GM19238 (cell line): ENCODE measurements at regions not wholly inside any gene's neighbourhood (a gene's known extent, or its start where the extent isn't known, plus 50 kb on each side); places are given as distances from the start of the nearest gene placed in this dataset.
A peak's percentile ranks its signal among the peaks of the same experiment; 100 is the strongest.

ENCODE experiments used
- DNase-seq: peaks from one replicate; pipeline ENCODE4 v3.0.0; 2011; ENCODE audit warnings: low spot score; ENCODE audit not compliant: insufficient read length

DNA sequence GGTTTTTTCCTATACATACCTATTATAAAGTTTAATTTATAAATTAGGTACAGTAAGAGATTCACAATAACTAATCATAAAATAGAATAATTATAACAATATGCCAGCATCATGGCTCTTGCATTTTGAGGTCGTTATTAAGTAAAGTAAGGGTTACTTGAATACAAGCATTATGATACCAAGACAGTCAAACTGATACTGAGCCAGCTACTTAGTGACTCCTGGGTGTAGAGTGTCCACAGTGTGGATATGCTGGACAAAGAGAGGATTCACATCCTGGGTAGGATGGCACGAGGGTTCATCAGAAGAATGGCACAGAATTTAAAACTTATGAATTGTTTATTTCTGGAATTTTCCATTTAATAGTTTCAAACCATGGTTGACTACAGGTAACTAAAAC lies 157.2 kb upstream of the IL12A start:
- no peak for DNase-seq

DNA sequence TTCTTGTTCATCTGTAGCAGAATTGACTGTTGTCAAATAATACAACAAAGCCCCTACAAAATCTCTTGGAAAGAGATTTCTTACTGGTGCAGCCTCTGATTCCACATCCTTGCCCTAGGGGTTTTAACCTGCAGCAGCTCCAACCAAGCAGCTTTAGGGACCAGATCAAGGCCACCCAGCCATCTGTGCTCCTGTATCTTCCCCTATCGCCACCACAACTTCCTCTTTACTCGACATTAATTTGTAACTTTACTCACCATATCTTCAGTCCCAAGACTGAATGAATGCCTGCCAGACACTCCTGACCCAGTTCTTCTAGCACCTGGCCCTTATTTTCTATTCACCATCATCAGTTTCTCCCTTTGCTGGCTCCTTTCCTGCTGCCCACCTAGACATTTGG lies 156.6 kb upstream of the IL12A start:
- peak; percentile 36 for DNase-seq

DNA sequence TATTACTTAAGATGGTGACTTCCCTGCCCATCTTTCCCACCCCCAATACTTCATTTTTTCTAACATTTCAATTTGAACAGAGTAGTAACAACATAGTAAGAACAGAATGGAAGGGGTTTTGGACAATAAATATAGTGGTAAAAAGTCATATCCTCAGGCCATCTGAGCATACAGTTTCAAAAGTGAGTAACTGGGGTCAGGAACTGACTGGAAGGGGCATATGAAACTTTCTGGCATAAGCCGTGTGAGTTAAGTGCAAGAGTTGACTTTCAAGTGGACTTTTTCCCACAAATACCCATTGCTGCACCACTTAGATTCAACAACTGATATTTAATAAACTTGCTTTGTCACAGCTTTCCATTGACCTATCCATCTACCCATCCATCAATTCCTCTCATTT lies 153.5 kb upstream of the IL12A start:
- no peak for DNase-seq

DNA sequence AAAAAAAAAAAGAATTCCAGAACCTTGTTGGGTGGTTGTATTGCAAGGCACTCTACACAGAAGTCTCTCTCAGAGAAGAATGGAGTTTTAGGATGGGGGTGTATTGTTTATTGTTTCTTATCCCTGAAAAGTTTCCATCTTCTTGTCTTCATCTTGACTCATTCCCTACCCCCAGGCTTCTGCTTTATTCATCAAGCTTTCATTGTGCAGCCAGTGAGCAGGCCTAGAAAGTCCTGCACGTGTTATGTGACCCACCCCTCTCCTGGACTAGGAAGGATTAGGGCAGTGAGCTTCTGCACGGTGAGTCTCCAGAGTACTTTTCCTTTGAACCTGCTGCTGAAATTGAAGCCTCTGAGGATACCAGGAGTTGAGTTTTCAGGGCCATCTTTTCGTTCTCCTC lies 150.9 kb upstream of the IL12A start:
- DNase-seq: no peak

DNA sequence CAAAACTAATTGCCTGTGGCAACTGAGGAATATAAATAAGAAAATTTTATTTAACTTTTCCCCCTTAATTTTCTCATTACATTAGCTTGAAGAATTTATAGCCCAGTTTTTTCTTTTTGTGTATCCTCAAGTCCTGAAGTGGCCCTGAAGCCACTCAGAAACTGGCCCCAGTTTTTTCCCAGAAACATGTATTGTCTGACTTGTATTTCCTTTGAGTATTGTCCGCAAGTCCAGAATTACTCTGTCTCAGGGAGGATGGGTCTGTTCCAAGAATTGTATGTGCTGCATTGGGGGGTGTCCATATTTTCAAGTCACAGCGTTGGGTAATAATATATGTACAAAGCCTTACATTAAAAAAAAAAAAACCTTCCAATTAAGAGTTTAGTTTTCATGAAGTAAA lies 149.7 kb upstream of the IL12A start:
- DNase-seq: no peak

DNA sequence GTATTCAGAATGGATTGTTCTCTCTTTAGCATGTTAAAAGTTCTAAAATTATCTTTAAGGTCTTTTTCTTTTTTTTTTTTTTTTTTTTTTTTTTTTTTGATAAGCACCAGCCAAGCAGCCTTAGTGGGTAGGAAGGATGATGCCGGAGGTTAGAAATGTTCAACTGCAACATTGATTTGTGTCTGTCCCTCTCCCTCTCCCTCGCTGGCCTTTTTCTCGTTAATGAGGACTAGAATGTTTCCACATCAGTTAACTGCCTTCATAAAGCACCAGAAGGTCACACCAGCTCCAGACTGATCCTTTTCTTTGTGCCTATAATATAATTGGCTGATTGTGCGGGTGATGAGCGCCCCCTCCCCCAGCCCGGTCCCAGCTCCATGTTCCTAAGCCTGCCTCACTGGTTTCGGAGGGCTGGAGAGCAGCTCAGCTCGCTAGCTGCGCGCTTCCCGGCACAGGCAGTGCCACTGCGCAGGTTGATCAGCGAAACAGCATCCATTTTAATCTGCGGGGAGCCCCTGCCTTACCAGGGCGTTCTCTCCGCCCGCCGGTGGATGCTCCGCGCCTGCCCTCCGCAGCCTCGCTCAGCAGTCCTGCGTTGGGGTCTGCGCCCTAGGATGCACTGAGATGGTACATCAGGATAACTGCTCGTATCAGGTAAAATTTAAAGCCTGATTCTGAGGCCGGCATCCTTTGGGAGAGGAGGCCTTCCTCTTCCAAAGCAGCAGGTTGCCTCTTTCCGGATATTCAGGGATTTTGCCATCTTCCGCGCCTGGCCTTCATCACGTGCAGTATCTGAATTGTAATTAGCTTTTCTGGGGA lies 148.9 kb upstream of the IL12A start, which contains the start of gene SCHIP1:
SCHIP1 (plus strand) TSS at position 301 of the 819 bp plus-strand sequence.
- DNase-seq: no peak

DNA sequence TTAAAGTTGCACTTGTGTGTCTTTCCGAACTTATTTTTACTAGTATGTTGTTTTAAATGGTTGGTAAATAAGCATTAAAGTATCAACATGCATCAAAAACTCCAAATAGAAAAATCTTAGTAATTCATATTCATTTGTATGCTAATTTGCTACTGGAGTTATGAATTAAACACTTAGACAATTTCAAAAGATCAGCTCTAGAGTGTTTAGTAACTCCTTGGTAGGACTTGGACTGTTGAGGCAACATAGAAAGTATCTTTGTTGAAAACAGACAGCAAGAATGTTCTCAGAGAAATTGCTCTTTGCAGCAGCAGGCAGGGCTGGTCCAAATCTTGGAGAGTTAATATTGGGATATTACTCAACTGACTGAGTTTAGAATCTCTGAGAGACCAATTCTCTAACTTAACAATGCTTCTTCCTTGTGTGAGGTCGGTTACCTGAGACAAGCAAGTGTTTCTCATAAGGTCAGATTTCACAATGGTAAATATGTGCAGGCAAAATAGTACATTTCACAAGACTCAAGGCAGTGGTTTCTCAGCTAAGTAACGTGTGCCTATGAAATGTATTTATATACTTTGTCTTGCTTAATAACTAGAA lies 147.8 kb upstream of the IL12A start:
- DNase-seq: no peak

DNA sequence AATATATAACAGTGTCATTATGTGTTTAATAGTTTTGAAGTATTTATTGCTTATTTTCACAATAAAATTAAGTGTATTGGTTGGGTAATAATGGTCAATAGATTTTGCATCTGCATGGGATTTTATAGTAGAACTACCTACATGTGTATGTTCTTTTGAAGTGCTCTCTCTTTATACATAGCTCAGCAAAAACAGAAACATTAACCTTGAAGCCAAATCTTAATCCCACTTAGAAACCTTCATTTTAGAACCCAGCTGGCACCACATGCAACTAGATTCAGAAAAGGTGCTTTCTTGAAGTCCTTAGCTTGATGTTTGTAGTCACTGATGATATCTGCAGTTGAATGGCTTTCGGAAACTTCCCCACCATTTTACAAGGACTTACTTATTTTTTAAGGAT lies 146.9 kb upstream of the IL12A start:
- no peak for DNase-seq

DNA sequence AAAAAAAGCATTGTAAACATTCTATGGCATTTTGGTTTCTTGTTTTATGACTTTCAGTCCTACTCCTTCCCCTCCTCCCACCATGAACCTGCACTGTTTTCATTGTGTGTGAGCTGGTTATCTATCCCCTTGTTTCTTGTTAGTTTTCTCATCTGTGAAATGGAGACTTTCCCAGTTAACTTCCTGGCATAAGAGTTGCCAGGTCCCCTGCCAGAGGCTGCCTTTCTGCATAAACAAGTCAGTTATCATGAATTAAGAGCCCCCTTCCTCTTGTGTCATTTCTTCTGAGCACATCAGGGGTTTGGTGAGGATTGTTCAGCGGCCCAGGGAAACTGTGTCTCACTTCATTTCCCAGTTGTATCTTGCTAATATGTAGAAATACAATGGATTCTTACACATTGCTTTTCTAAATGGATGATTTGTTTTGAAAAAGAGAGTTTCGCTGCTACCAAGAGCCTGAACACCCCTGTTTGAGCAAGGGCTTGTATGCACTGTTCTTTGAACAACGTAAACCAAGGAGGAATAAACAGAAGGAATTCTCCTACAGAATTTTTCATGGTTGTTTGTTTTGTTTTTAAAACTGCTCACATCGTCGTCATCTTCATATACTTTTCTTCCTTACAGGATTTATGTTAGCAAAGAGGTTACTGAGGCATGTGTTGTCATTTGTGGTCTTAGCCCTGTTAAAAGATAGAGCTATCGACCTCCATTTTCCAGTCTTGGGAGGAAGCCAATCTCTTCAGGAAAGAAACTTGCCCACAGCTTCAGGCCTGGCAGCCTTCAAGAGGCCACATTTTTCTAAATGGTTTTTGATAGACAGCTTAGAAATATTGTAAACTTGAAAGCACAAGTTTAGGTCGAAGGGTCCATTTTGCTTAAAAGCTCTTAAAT lies 144.6 kb upstream of the IL12A start:
- no peak for DNase-seq

DNA sequence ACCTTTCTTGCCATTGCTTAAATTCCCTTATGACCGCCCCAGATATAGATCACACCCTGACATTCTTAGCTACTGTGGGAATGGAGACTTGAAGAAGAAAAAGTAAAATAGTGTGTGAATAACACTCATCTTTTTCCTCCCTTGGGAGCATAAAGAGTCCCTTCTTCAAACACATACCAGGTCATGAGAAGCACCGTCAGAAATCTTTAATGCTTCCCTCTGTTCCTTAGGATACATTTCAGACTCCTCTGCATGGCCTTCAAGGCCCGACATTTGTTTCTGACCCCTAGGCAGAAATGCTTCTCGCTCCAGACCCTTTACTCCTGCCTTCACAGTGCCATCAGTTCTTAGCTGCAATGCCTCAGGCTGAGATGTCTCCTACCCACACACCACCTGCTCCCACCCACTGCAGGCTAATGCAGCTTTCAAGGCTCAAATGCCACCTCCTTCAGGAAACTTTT lies 143.8 kb upstream of the IL12A start:
- no peak for DNase-seq

DNA sequence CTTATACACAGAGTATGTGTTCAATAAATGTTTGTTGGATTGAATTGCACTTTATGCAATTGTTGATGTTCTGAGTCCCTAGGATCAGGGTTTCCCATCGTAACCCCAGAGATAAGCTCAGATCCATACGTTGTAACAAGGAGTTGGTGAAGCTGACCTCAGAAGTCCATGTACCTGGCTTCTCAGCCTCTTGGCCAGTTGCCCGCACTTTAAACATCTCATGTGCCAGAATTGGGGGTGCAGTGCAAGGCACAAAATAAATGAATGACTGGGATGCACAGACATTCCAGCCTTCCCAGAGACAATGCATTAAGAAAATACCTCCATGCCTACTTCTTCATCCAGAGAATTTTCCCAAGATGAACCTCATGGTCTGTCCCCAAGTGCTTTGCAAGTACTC lies 142.9 kb upstream of the IL12A start:
- DNase-seq: no peak

DNA sequence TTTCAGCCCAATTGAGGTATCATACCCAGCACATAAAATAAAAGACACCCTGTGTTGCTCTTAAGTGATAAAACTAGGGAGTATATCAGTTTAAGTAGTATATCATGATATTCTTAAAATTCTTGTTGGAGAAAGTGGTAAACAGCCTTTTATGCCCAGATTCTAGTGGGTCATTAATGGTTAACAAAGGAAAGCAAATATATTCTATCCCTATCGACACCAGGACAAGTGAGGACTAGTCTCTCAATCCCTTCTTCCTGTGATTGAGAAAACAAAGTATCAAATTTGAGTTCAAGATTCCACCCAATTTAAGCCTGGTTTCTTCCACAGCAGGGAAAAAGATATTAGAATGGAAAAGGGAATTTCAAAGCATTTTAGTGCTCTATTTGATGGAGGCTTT lies 142.4 kb upstream of the IL12A start:
- DNase-seq: no peak

DNA sequence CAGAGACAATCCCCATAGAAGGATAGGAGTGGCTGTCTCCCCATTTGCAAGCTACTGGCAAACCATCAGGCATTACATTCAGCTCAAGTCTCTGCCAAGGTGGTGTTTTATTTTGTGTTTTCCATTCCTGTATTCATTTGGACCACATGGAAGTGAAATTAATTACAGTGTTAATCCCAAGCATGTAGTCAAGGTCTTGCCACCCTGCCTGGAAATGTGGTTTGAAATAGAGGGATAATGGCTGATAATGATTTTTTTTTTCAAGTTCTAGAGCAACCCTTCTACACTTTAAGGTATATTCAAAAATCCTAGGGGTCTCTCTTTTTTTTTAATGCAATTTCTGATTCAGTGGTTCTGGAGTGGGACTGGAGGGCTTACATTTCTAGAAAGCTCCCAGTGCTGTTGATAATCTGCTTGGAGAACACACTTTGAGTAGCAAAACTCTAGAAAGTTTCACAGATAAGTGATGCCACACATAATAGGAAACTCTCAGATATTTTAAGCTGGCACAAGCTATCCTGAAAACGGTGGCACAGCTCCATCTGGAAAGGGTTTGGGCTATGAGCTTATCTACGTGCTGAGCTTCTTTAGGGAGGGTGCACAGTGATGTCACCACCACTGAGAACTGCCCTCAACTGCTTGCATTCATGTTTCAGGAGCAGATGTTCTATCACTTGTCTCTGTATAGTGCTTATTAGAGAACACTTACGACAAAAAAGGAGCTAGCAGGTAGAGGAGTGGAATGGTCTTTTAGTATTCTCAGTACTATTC lies 140.1 kb upstream of the IL12A start:
- DNase-seq: no peak

DNA sequence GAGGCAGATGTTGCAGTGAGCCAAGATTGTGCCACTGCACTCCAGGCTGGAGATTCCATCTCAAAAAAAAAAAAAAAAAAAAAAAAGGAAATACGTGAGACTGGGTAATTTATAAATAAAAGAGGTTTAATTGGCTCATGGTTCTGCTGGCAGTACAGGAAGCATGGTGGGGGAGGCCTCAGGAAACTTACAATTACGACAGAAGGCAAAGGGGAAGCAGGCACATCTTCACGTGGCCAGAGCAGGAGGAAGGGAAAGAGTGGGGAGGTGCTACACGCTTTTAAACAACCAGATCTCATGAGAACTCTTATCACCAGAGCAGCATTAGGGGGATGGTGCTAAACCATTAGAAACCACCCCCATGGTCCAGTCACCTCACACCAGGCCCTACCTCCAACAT lies 138.2 kb upstream of the IL12A start:
- DNase-seq: no peak

DNA sequence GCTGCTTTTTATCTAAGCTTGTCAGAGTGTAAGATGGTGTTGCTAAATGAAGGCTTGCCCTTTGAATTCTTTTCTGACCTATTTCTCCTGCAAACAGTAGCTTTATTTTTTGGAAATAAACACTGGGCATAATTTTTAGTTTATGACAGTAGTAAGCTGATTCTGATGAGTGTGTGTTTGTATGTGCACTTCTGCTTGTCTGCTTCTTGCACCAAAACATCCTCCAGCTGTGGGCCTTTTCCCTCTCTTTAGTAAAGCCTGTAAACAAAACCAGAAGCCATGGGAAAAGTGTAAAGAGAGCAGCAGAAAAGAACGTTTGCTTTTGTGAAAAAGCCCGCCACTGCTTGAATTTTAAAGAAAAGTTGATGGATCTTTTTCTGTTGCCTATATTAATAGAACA lies 136.4 kb upstream of the IL12A start:
- DNase-seq: no peak

DNA sequence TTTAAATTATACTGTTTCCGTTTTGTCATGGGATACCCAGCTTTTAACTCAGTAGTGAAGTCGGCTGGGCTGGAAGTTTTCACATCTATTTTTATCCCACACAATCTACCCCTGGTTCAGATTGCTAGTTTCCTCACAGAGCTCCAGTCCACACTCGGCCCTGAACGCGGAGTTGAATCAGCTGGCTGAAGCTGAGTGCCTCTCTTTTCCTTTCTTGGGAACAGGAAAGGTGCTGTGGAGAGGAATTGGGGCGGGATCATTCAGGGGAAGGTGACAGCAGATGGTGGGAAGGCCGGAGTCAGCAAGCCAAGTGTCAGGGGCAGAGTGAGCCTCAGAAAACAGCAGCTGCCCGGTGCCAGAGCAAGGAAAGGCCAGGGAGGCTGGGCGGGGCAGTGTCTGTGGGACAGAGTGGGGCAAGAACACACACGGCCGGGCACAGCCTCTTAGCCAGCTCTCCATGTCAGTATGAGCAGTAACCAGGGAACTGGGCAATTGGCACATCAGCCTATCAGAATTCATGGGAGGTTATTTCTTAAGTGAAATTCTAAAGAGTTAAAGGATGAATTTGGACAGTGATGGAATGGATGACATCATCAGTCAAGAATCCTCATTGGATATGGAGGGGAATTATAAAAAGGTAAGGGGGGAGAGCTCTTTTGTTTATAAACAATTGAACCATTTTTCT lies 135.7 kb upstream of the IL12A start:
- no peak for DNase-seq

DNA sequence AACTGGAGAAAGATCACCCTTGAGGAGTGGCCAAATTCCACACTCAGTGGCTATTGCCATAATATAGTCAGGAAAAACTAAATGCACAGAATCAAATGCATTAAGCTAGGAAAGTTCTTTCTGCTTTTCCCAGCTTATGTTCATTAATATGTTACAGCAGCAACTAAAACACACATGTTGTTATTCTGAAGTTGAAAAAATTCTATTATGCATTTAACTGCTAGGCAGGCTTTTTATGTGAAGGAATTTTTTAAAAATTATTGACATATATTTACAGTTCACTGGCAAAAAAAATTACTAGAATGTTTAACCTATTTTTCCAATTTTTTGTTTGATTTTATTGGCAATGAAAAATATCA lies 135.2 kb upstream of the IL12A start:
- DNase-seq: no peak

DNA sequence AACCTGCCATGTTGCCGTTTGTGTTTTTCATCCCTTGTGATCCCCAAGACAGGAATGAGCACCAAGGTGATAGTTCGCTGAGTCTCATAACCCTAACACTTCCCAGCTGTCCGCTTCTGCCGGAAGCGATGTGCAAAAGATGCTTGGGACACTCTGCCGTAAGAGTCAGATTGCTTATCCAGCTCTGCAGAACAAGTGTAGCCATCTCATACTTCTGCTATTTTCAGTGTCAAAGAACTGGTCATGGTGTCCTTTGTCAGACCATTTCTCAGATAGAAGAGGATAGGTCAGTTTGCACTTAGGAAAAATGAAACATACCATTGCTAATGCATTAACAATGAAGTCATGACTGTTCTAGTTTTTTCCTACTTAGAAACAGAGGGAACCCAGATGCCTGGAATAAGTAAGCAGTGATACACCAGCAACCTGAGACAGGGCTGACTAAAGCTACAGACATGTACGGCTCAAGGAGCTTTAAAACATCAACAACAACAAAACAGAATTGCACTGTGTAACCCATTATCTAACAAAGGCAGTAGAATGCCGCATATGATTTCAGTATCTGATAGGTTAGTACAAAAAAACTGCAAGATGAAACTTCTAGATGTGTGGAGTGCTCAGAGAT lies 134.0 kb upstream of the IL12A start:
- DNase-seq: no peak

DNA sequence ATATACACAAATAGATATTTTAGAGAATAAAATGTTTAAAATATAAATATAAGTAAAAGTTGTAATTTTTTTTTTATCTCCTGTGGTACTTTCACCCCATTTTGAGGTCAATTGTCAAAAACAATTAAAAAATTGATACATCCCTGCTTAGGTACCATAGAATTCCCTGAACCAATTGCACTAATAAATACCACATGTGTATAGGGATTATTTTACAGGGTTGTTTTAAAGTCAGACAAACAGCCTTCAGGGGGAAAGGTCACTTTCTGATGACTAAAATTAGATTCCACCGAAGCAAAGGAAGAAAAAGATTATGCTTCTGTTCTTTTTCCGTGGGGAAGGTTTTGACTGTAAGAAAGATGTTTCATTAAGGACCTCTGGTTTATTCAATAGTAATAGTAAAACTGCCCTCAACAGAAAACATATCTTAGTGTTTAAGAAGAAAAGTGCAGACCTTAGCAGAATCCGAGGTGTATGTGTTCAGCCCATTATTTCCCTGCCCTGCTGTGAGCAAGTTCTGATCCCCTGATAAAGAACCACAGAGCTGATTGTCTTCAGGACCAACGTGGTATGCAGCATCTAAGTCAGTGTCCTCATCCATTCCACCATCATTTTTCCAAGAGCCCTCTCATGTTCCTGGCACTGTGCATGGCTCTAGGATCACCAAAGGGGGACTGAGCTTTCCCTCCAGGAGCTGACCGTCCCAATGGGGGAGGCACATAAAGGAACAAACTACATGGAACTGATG lies 132.9 kb upstream of the IL12A start:
- no peak for DNase-seq
